Karpas-422 (cell line): ENCODE measurements at regions not wholly inside any gene's neighbourhood (a gene's known extent, or its start where the extent isn't known, plus 50 kb on each side); places are given as distances from the start of the nearest gene placed in this dataset.
"Not testable (repeated sequence)": the region's sequence is repeated elsewhere in the genome, so short reads cannot be mapped to it uniquely, and the experiment has no call there.

ENCODE experiments used
- DNase-seq: peaks from one replicate; pipeline ENCODE4 v3.0.0-alpha.2; 2015
- H2AFZ ChIP-seq: fragments of 200-600 bp; sonication (generic); 2 replicates; pipeline ENCODE4 v1.6.1; 2014; ENCODE audit warnings: antibody characterized with exemption, low read length, mixed read lengths
- H3K27ac ChIP-seq: fragments of 200-600 bp; sonication (generic); 2 replicates; pipeline ENCODE4 v1.5.1; 2014; ENCODE audit warnings: mild to moderate bottlenecking, low read length, moderate library complexity
- H3K27me3 ChIP-seq: fragments of 200-600 bp; sonication (generic); 2 replicates; pipeline ENCODE4 v1.6.1; 2014; ENCODE audit warnings: low read length, mixed read lengths
- H3K36me3 ChIP-seq: fragments of 200-600 bp; sonication (generic); 2 replicates; pipeline ENCODE4 v1.6.1; 2014; ENCODE audit warnings: low read length, mixed read lengths; ENCODE audit not compliant: insufficient read depth
- H3K4me1 ChIP-seq: fragments of 200-600 bp; sonication (generic); 2 replicates; pipeline ENCODE4 v1.6.1; 2014; ENCODE audit warnings: mild to moderate bottlenecking, low read length, mixed read lengths
- H3K4me2 ChIP-seq: fragments of 200-600 bp; sonication (generic); 2 replicates; pipeline ENCODE4 v1.6.1; 2014; ENCODE audit warnings: low read length, low read depth, mild to moderate bottlenecking; ENCODE audit not compliant: poor library complexity, severe bottlenecking
- H3K4me3 ChIP-seq: fragments of 200-600 bp; sonication (generic); 2 replicates; pipeline ENCODE4 v1.5.1; 2014; ENCODE audit warnings: mild to moderate bottlenecking, antibody characterized with exemption, low read length, mixed read lengths
- H3K79me2 ChIP-seq: fragments of 200-600 bp; sonication (generic); 2 replicates; pipeline ENCODE4 v1.6.1; 2014; ENCODE audit warnings: mild to moderate bottlenecking, low read length, mixed read lengths
- H3K9ac ChIP-seq: fragments of 200-600 bp; sonication (generic); 2 replicates; pipeline ENCODE4 v1.6.0; 2014; ENCODE audit warnings: low read length
- H3K9me2 ChIP-seq: fragments of 200-600 bp; sonication (generic), shearing (Covaris generic); replicated peaks from 2 replicates; pipeline ENCODE4 v1.6.0; 2014; ENCODE audit warnings: mild to moderate bottlenecking, low read length, moderate library complexity; ENCODE audit not compliant: insufficient read depth
- H3K9me3 ChIP-seq: fragments of 300-700, 200-600 bp; sonication (generic); 2 replicates; pipeline ENCODE4 v1.6.1; 2014; ENCODE audit warnings: low read length, mixed read lengths
- H4K20me1 ChIP-seq: fragments of 200-600 bp; sonication (generic); 2 replicates; pipeline ENCODE4 v1.6.1; 2014; ENCODE audit warnings: mild to moderate bottlenecking, antibody characterized with exemption, low read length, low read depth; ENCODE audit not compliant: insufficient read depth

- H3K4me1 ChIP-seq, H2AFZ ChIP-seq, H3K4me3 ChIP-seq, DNase-seq, H3K4me2 ChIP-seq, H4K20me1 ChIP-seq, H3K9me2 ChIP-seq, H3K9me3 ChIP-seq, H3K27ac ChIP-seq, H3K79me2 ChIP-seq, H3K36me3 ChIP-seq, H3K9ac ChIP-seq, H3K27me3 ChIP-seq: not testable (repeated sequence)
Measured at GRCh38 chr17:34032305-34032704, 222.8 kb upstream of the CCL2 start.

GRCh38 chr17:34038786-34039185 is 216.3 kb upstream of the CCL2 start:
- H3K79me2 ChIP-seq, H3K4me2 ChIP-seq, H3K4me3 ChIP-seq, H3K27ac ChIP-seq, H3K9ac ChIP-seq, H3K9me3 ChIP-seq, DNase-seq, H4K20me1 ChIP-seq, H3K27me3 ChIP-seq, H2AFZ ChIP-seq, H3K9me2 ChIP-seq, H3K4me1 ChIP-seq, H3K36me3 ChIP-seq: not testable (repeated sequence)

DNA sequence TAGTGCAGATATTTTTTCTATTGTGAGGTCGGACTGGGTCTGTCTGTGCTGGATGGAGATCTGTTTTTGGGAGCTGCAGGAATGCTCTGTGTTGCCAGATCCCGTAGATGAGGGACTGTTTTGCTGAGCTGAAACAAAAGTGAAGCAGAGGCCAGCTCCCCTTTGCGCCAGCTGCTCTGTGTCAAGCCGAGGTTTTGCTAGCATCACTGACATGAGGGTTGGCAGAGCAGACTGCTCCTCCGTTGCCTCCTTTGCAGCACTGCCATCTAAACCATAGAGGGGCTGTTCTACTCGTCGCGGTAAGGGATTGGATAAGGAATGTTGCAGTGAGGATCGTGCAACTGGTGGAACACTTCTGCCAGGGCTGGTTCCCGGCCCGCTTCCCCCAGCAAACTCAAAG is 215.9 kb upstream of the CCL2 start:
- not testable (repeated sequence) for H3K27ac ChIP-seq, H3K4me1 ChIP-seq, H3K79me2 ChIP-seq, H3K27me3 ChIP-seq, DNase-seq, H3K36me3 ChIP-seq, H3K4me2 ChIP-seq, H3K9ac ChIP-seq, H4K20me1 ChIP-seq, H3K9me3 ChIP-seq, H3K9me2 ChIP-seq, H2AFZ ChIP-seq, H3K4me3 ChIP-seq

DNA sequence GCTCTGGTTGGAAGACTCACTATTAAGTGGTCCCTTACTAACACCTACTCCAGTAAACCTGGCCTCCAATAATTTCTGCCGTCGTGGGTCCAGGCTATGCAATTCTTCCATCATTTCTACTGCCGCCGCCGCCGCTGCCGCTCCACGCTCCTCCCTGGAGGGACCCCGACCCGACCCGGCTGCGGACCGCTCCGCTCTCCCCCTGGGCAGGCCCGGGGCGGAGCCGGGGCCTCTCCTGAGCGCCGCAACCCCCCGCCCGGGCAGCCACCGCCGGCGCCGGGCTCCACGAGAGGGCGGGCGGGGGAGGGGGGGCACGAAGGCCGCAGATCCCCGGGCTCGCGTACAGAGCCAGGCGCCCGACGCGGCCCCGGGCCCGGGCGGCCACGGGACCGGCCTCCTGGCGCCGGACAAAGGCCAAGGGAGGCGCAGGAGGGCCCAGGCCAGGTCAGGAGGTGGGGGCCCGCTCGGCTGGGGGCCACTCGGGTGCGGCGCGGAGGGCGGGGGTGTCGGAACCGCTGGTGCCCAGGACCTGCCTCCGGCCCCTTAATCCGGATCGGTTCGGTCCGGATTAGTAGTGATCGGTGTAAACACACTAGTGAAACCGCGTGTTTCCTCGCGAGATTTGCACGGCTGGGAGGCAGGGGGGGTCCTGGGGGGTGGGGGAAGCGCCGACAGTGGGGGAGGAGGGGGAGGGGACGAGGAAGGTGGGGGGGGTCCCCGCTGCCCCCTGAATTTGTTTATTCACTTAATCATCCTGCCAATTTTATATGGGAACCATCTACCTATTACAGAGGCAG is 215.1 kb upstream of the CCL2 start:
- H3K79me2 ChIP-seq, DNase-seq: not testable (repeated sequence)

GRCh38 chr17:34045990-34046389 is 209.1 kb upstream of the CCL2 start:
- H3K79me2 ChIP-seq: no peaks in the 10 kb centered on the region
- H3K9me2 ChIP-seq: no peaks in the 10 kb centered on the region
- H3K9me3 ChIP-seq: peaks cover 2% of the 10 kb centered on the region; the same call in 1 of the 2 replicates
- H3K4me2 ChIP-seq: no peak overlapping the region
- no peak overlapping the region for H3K27ac ChIP-seq
- no peak for DNase-seq
- H3K4me1 ChIP-seq: no peaks in the 10 kb centered on the region
- H3K4me3 ChIP-seq: no peak overlapping the region
- H3K9ac ChIP-seq: no peak overlapping the region
- H4K20me1 ChIP-seq: no peaks in the 10 kb centered on the region
- no peaks in the 10 kb centered on the region for H3K36me3 ChIP-seq
- H2AFZ ChIP-seq: no peak overlapping the region
- H3K27me3 ChIP-seq: 0 out of 2 replicates have a peak, but pooled peaks cover 4% of the 10 kb centered on the region

More for the DNA sequence above, 215.1 kb upstream of the CCL2 start:
- not testable (repeated sequence) for H3K4me2 ChIP-seq, H3K9me3 ChIP-seq, H3K9ac ChIP-seq, H3K27ac ChIP-seq, H3K4me1 ChIP-seq, H4K20me1 ChIP-seq, H3K36me3 ChIP-seq, H3K27me3 ChIP-seq, H3K9me2 ChIP-seq, H2AFZ ChIP-seq, H3K4me3 ChIP-seq

DNA sequence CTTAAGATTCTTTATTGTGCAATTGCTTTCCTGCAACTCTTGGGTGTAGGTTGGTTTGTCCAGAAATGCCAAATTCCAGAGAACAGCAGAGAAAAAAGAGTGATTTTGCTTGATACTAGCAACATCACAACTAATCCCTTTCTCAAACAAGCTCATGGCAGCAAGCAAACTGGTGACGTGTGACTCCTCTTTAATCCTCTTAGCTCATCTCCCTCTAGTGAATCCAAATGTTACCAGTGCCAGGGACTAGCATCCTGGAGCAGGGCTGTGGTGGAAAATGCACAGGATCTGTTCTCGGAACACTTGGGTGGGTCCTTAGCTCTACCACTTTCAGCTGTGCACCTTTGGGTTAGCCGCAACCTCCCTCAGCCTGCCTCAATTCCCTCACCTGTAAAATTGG is 204.0 kb upstream of the CCL2 start:
- H4K20me1 ChIP-seq: no peaks in the 10 kb centered on the region
- H3K9me2 ChIP-seq: no peaks in the 10 kb centered on the region
- H3K4me3 ChIP-seq: no peak overlapping the region
- H3K4me2 ChIP-seq: no peak overlapping the region
- H3K36me3 ChIP-seq: no peaks in the 10 kb centered on the region
- no peak overlapping the region for H3K27ac ChIP-seq
- no peak for DNase-seq
- H3K4me1 ChIP-seq: no peaks in the 10 kb centered on the region
- H3K9ac ChIP-seq: no peak overlapping the region
- H3K79me2 ChIP-seq: no peaks in the 10 kb centered on the region
- no peak overlapping the region for H2AFZ ChIP-seq
- H3K27me3 ChIP-seq: 0 out of 2 replicates have a peak, but pooled peaks cover 4% of the 10 kb centered on the region
- 0 out of 2 replicates have a peak, but pooled peaks cover 1% of the 10 kb centered on the region for H3K9me3 ChIP-seq

GRCh38 chr17:34054495-34054894 is 200.6 kb upstream of the CCL2 start:
- H3K36me3 ChIP-seq: no peaks in the 10 kb centered on the region
- H3K4me1 ChIP-seq: no peaks in the 10 kb centered on the region
- H3K27ac ChIP-seq: no peak overlapping the region
- H3K4me2 ChIP-seq: no peak overlapping the region
- no peaks in the 10 kb centered on the region for H3K79me2 ChIP-seq
- no peak overlapping the region for H3K9ac ChIP-seq
- no peaks in the 10 kb centered on the region for H3K27me3 ChIP-seq
- H3K9me3 ChIP-seq: no peaks in the 10 kb centered on the region
- H4K20me1 ChIP-seq: no peaks in the 10 kb centered on the region
- no peak for DNase-seq
- no peak overlapping the region for H3K4me3 ChIP-seq
- no peak overlapping the region for H2AFZ ChIP-seq
- no peaks in the 10 kb centered on the region for H3K9me2 ChIP-seq

DNA sequence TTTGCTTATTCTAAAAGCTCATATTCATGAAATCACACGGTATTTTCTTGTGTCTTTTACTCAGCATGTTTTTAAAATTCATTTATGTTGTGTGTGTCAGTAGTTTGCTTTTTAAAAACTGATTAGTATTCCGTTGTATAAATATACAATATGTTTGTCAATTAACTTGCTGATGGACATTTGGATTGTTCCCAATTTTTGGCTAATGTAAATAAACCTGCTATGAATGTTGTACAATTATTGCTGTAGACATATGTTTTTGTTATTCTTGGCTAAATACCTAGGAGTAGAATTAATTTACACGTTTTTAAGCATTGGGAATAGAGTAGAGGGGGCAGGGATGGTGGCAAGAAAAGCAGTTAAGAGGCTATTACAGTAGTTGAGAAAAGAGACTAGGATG is 199.5 kb upstream of the CCL2 start:
- Histone ChIP-seq H3K4me1 (no peaks in the 10 kb centered on the region), H4K20me1 (no peaks in the 10 kb centered on the region), H3K79me2 (no peaks in the 10 kb centered on the region), H3K27me3 (no peaks in the 10 kb centered on the region), H3K9me3 (no peaks in the 10 kb centered on the region), H3K4me2 (no peak overlapping the region), H3K36me3 (no peaks in the 10 kb centered on the region), H3K4me3 (no peak overlapping the region), H3K9ac (no peak overlapping the region), H2AFZ (no peak overlapping the region), H3K27ac (no peak overlapping the region), H3K9me2 (no peaks in the 10 kb centered on the region)
- DNase-seq: no peak
